Colonic mucosa (tissue), 4 donors: ENCODE measurements at regions not wholly inside any gene's neighbourhood (a gene's known extent, or its start where the extent isn't known, plus 50 kb on each side); places are given as distances from the start of the nearest gene placed in this dataset.

Experiments used
- DNase-seq: peaks from one replicate; pipeline ENCODE4 v3.0.0-alpha.2; 2020
- H3K27ac ChIP-seq: fragments of 200-600 bp; one replicate; pipeline ENCODE4 v1.8.0; 2021
- H3K27me3 ChIP-seq: fragments of 200-600 bp; one replicate; pipeline ENCODE4 v1.8.0; 2021
- H3K36me3 ChIP-seq: fragments of 200-600 bp; one replicate; pipeline ENCODE4 v1.8.0; 2021
- H3K4me1 ChIP-seq: fragments of 200-600 bp; one replicate; pipeline ENCODE4 v1.8.0; 2021; ENCODE audit warnings: mild to moderate bottlenecking
- H3K4me3 ChIP-seq: fragments of 200-600 bp; one replicate; pipeline ENCODE4 v1.8.0; 2021
- H3K9ac ChIP-seq, 2 donors: one replicate each; pipeline ENCODE4 v1.7.0; 2013; ENCODE audit warnings: control low read depth in 2 of 2, low read depth in 2 of 2, low read length in 2 of 2
- H3K9me3 ChIP-seq: fragments of 200-600 bp; one replicate; pipeline ENCODE4 v1.8.0; 2021
- CTCF ChIP-seq: fragments of 200-600 bp; IDR thresholded peaks from one replicate; pipeline ENCODE4 v1.8.0; 2022; ENCODE audit warnings: antibody characterized with exemption, mild to moderate bottlenecking
- intact Hi-C: fragments of 100-400 bp; cut with DNase I; formaldehyde crosslinking; loops from one replicate; pipeline ENCODE4 v1.14.1; 2022
- donor health status: healthy.
- donor health status: DM: no; HTN: no; CAD: no.
- donor health status: DM: no; HTN: no; CAD: no.

- Histone ChIP-seq H3K27me3 (no peaks in the 10 kb centered on the region), H3K36me3 (no peaks in the 10 kb centered on the region), H3K27ac (no peak overlapping the region), H3K4me1 (no peaks in the 10 kb centered on the region), H3K4me3 (no peak overlapping the region), H3K9ac (no peak overlapping the region), H3K9me3 (no peaks in the 10 kb centered on the region)
- DNase-seq, result no peak
- TF ChIP-seq CTCF, result no peak
- intact Hi-C loops, result no loop called here
Measured at GRCh38 chr4:141486375-141486997, 149.9 kb upstream of the IL15 start.

- Histone ChIP-seq H3K27me3 (no peaks in the 10 kb centered on the region), H3K27ac (no peak overlapping the region), H3K4me3 (no peak overlapping the region), H3K9me3 (no peaks in the 10 kb centered on the region), H3K36me3 (no peaks in the 10 kb centered on the region), H3K4me1 (no peaks in the 10 kb centered on the region), H3K9ac (no peak overlapping the region)
- TF ChIP-seq CTCF, result no peak
- intact Hi-C loops, result no loop called here
- no peak for DNase-seq
Measured at GRCh38 chr4:141497627-141498026, 138.8 kb upstream of the IL15 start.

GRCh38 chr4:141499261-141499853 is 137.0 kb upstream of the IL15 start:
- Histone ChIP-seq H3K4me1 (no peaks in the 10 kb centered on the region), H3K27me3 (no peaks in the 10 kb centered on the region), H3K36me3 (no peaks in the 10 kb centered on the region), H3K27ac (no peak overlapping the region), H3K9me3 (no peaks in the 10 kb centered on the region), H3K9ac (no peak overlapping the region), H3K4me3 (no peak overlapping the region)
- no peak for TF ChIP-seq CTCF
- intact Hi-C loops, result no loop called here
- no peak for DNase-seq

- intact Hi-C loops, result no loop called here
Measured at GRCh38 chr4:141501395-141501794, 135.0 kb upstream of the IL15 start.

GRCh38 chr4:141501931-141502330 is 134.5 kb upstream of the IL15 start:
- DNase-seq, result no peak
- intact Hi-C loops, result no loop called here
- H3K27me3 ChIP-seq, result no peaks in the 10 kb centered on the region
- no peaks in the 10 kb centered on the region for H3K9me3 ChIP-seq
- H3K36me3 ChIP-seq, result no peaks in the 10 kb centered on the region
- H3K4me3 ChIP-seq, result no peak overlapping the region
- H3K9ac ChIP-seq, result no peak overlapping the region
- no peak overlapping the region for H3K27ac ChIP-seq
- no peaks in the 10 kb centered on the region for H3K4me1 ChIP-seq
- TF ChIP-seq CTCF, result no peak

More at GRCh38 chr4:141501395-141501794, 135.0 kb upstream of the IL15 start:
- Histone ChIP-seq H3K9ac (no peak overlapping the region), H3K9me3 (no peaks in the 10 kb centered on the region), H3K36me3 (no peaks in the 10 kb centered on the region), H3K4me1 (no peaks in the 10 kb centered on the region), H3K4me3 (no peak overlapping the region), H3K27me3 (no peaks in the 10 kb centered on the region), H3K27ac (no peak overlapping the region)
- no peak for TF ChIP-seq CTCF
- no peak for DNase-seq
